HCEC 1CT (cell line): ENCODE measurements at regions not wholly inside any gene's neighbourhood (a gene's known extent, or its start where the extent isn't known, plus 50 kb on each side); places are given as distances from the start of the nearest gene placed in this dataset.
A peak's percentile ranks its signal among the peaks of the same experiment; 100 is the strongest.

ENCODE experiments used
- DNase-seq: peaks from one replicate; pipeline ENCODE4 v3.0.0-alpha.2; 2017

DNA sequence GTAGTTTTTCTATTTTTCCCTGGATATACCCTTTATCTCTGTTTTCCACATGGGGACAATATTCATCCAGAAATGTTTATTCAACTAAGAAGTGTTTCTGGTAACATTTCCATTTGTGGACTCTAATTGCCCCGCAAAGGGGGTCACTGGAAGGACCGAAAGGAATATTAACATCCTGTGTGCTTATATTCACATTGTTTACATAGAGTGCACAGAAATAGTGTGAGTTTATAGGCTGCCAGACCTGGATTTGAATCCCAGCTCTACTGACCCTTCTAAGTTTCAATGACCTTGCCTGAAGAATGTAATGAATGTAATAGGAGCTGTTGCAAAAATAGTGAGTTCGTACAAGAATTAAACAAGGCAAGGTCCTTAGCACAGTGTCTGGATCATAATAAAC, 152.9 kb upstream of the NCKAP5 start:
- no peak for DNase-seq

GRCh38 chr2:133723133-133723532, 154.9 kb upstream of the NCKAP5 start:
- no peak for DNase-seq

- DNase-seq, result no peak
Observed at GRCh38 chr2:133726973-133727372, 158.7 kb upstream of the NCKAP5 start.

DNA sequence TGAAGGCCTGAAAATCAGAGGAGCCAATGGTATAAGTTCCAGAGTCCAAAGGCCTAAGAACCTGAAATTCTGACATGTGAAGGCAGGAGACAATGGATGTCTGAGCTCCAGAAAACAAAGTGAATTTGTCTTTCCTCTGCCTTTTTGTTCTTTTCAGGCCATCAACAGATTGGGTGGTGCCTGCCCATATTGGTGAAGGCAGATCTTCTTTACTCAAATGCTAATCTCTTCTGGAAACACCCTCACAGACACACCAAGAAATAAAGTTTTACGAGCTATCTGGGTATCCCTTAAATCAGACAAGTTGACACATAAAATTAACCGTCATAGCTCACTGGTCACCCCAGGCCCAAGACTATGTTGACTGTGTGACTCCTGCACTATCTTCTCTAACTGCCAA, 163.8 kb upstream of the NCKAP5 start:
- no peak for DNase-seq

- no peak for DNase-seq
Observed at GRCh38 chr2:133732982-133733900, 165.0 kb upstream of the NCKAP5 start.

- DNase-seq, result peak; percentile 62
Observed at GRCh38 chr2:133733901-133734255, 165.6 kb upstream of the NCKAP5 start.

DNA sequence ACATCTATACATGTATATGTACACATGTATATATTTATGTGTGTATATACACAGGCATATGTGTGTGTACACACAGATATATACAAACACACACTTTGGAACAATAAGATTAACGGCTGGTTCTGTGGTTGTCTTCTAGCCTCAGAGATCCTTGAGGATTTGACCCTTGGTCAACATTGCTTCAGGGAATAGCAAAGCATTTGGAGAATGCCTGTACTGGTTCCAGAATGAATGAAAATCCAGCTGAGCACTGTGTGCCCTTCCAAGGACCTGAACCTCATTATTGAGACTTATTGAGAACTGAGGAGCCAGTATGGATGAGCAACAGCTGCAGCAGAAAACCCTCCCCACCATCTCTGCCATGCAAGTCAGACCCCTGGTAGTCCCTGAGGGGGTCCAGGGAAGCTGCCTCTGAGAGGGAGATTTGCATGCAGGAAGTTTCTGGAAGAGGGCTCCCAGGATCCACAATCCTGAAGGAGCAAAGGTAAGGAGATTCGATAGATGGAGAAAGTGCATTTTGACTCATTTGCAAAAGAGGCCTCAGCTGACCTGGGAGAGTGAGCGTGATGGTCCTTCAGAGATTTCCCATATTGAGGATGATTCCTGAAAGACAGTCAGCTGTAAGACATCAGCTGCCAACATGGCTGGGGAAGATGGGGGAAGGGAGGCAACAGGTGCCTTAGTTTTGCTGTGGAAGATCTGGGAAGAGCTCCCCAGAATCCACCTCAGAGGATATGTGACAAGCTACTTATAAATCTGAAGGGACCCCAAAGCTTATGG, 166.6 kb upstream of the NCKAP5 start:
- no peak for DNase-seq

GRCh38 chr2:133736674-133737073, 168.4 kb upstream of the NCKAP5 start:
- DNase-seq, result no peak

GRCh38 chr2:133737242-133737993, 169.2 kb upstream of the NCKAP5 start:
- DNase-seq, result no peak

DNA sequence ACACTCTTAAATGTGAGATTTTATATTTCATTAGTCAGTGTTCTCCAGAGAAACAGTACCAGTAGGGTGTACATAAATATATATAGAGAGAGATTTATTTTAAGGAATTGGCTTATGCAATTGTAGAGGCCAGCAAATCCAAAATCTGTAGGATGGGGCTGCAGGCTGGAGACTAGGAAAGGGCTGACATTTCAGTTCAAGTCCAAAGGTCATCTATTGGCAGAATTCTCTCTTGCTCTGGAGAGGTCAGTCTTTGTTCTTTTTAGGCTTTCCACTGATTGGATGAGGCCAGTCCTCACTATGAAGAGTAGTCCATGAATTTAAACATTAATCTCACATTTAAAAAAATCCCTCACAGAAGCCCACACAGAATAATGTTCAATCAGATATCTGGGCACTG, 170.8 kb upstream of the NCKAP5 start:
- no peak for DNase-seq

GRCh38 chr2:133740500-133740899, 172.2 kb upstream of the NCKAP5 start:
- no peak for DNase-seq

- DNase-seq, result no peak
Observed at GRCh38 chr2:133748007-133748700, 179.9 kb upstream of the NCKAP5 start.

- no peak for DNase-seq
Observed at GRCh38 chr2:133753665-133754064, 185.4 kb upstream of the NCKAP5 start.

- DNase-seq, result peak; percentile 50
Observed at GRCh38 chr2:133755480-133756300, 187.4 kb upstream of the NCKAP5 start.

DNA sequence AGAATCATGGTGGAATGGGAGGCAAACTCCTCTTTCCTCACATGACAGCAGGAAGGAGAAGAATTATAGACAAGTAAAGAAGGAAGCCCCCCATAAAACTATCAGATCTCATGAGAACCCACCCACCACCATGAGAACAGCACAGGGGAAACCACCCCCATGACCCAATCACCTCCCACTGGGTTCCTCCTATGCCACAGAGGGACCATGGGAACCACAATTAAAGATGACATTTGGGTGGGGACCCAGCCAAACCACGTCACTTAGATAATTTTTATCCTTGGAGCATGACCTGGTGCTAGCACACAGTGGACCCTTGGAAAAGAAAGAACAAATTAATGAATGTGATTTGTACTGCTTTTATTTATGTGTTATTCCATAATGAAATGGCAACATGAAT, 188.6 kb upstream of the NCKAP5 start:
- no peak for DNase-seq

DNA sequence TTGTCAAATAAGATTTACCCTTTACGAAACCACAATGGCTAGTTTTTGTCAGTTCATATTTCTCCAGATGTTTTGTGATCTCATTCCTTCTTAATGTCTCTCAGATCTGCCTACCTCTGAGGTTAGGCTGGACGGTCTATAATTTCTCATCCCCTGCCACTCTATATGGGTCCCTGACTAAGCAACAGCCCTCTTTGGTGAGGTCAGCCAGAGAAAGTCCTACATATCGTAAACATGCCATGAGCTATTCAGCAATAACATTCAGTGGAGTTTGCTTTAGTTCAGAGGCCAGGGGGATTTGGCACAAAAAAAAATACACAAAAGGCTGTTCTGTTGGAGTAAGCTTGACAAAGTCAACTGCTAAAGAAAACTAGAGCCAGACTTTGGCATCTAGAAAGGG, 192.1 kb upstream of the NCKAP5 start:
- peak; percentile 14 for DNase-seq

- peak; percentile 10 for DNase-seq
Observed at GRCh38 chr2:133765658-133766057, 197.4 kb upstream of the NCKAP5 start.

GRCh38 chr2:133766164-133766832, 198.0 kb upstream of the NCKAP5 start:
- no peak for DNase-seq

DNA sequence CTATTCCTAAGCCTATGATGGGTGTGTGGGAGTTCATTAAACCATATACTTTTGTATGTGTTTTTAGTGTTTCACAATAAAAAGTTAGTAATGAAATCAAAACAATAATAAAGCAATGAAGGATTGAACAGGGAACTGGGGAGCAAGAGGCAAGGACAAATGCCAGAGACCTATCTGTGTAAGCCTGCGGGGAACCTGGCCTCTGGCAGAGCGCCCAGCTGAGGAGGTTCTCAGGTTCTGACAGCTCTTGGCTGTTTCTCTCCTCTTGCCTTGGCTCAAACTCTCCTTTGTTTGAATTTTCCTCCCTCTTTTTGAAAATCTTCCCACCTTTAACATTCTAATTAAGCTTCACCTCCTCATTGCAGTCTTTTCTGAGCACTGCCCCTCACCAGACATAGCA, 200.0 kb upstream of the NCKAP5 start:
- DNase-seq, result no peak

DNA sequence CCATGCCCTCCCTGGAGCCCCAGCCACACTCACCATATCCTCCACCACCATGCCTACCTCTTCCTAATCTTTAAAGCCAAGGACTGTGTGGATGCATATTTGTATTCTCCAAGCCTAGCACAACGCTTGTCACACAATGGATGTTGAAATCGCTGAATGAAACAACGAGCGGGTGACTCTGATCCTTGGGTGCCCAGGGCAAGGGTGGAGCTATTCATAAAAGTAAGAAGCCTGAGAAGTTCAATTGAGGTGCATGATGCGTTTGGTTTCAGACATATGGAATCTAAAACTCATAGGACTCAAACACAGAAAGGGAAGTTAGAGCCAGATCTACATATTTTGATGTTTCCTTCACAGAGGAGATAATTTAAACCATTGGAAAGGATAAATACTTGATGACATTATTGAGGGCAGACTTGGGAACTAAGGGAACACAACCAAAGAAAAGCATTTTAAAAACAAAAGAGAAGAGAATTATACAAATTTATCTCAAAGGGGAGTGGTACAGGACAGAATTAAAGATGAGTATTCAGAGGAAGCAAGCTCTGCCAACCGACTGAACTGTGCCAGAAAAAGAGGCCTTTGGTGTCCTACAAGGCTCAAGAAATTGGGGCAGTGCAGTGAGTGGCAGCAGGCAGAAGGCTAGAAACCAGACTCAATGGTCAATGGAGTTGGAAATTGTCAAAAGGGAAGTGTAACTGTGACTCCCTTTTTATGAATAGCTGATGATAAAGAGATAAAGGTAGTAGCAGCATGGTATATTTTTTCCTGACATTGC, 200.6 kb upstream of the NCKAP5 start:
- DNase-seq, result no peak
